Activated CD8-positive, alpha-beta T cell treated with anti-CD3 and anti-CD28 coated beads for 36 hours (primary cell): ENCODE measurements at regions not wholly inside any gene's neighbourhood (a gene's known extent, or its start where the extent isn't known, plus 50 kb on each side); places are given as distances from the start of the nearest gene placed in this dataset.

Experiments used
- ATAC-seq: fragments of 200-7000 bp; cut with Tn5 transposase; one replicate; pipeline ENCODE4 v1.10.0; 2021; ENCODE audit warnings: mild to moderate bottlenecking, moderate library complexity
- CTCF ChIA-PET: fragments of 350-600 bp; sonication (Branson Sonifier 250); formaldehyde crosslinking; loops from one replicate; lab custom pipeline; 2021; ENCODE audit warnings: antibody characterized with exemption; lab: Charles Lee
- POLR2A ChIA-PET: fragments of 350-600 bp; sonication (Branson Sonifier 250); formaldehyde crosslinking; loops from one replicate; lab custom pipeline; 2021; ENCODE audit warnings: antibody characterized with exemption; lab: Charles Lee
- DNase-seq: peaks from one replicate; pipeline ENCODE4 v3.0.0-alpha.2; 2020
- H3K27ac Mint-ChIP-seq: one replicate; pipeline ENCODE4 v1.8.0; 2021; ENCODE audit warnings: mild to moderate bottlenecking, mixed read lengths
- H3K27me3 Mint-ChIP-seq: one replicate; pipeline ENCODE4 v1.8.0; 2021; ENCODE audit warnings: mixed read lengths
- H3K36me3 Mint-ChIP-seq: one replicate; pipeline ENCODE4 v1.8.0; 2021; ENCODE audit warnings: low read depth, mixed read lengths
- H3K4me1 Mint-ChIP-seq: one replicate; pipeline ENCODE4 v1.8.0; 2021; ENCODE audit warnings: low read depth, mixed read lengths
- H3K4me3 Mint-ChIP-seq: one replicate; pipeline ENCODE4 v1.8.0; 2021; ENCODE audit warnings: mild to moderate bottlenecking, moderate library complexity, mixed read lengths
- H3K9me3 Mint-ChIP-seq: one replicate; pipeline ENCODE4 v1.8.0; 2021; ENCODE audit warnings: mixed read lengths
- intact Hi-C: fragments of 100-400 bp; cut with micrococcal nuclease; formaldehyde crosslinking; loops from one replicate; pipeline ENCODE4 v1.10.0; 2022
- TF ChIP-seq, protein P1 (sequence below): fragments of 200-600 bp; IDR thresholded peaks from one replicate; pipeline ENCODE4 v1.8.0; 2022; ENCODE audit warnings: antibody characterized with exemption, mild to moderate bottlenecking

DNA sequence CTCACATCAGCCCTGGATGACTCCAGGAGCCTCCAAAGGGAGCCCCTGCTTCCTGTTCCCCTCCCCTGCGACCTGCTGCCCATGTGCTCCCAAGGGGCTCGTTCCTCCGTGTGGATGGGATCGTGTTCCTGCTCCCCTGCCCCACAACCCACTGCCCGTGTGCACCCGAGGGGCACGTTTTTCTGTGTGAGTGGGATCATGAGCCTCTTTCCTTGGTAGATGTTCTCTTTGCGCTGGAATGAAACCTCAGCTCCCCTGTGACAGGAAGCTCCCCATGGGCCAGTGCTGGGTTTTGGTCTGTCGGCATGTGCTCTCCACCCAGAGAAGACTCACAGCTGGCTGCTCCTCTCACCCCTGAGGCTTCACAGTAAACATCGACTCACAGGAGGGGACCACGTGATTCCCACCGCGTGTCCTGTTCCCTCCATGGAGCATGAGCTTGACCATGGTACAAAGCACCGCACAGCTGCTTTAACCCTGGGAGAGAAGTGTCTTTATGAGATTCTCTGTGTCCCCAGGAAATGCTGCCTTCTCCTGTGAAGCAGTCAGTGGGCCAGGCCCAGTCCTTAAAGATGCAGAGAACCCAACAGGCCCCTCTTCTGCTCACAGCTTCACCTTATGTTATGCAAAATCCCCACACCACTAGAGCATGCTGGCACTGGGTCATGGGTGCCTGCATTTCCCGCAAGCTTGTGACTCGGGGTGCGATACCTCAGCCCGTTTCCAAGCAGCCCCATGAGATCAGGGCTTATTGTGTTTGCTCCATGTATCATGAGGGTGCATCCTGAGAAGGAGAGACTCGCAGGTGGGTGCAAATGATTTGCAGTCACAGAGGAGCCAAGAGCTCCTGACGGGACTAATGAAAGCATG, 215.1 kb downstream of the ERMARD start:
- no peak for ATAC-seq
- Mint-ChIP-seq H3K9me3 (no peaks in the 10 kb centered on the region), H3K27ac (no peak overlapping the region), H3K27me3 (no peaks in the 10 kb centered on the region), H3K4me1 (peaks cover 4% of the 10 kb centered on the region), H3K4me3 (no peak overlapping the region), H3K36me3 (no peaks in the 10 kb centered on the region)
- TF ChIP-seq, protein P1, sequence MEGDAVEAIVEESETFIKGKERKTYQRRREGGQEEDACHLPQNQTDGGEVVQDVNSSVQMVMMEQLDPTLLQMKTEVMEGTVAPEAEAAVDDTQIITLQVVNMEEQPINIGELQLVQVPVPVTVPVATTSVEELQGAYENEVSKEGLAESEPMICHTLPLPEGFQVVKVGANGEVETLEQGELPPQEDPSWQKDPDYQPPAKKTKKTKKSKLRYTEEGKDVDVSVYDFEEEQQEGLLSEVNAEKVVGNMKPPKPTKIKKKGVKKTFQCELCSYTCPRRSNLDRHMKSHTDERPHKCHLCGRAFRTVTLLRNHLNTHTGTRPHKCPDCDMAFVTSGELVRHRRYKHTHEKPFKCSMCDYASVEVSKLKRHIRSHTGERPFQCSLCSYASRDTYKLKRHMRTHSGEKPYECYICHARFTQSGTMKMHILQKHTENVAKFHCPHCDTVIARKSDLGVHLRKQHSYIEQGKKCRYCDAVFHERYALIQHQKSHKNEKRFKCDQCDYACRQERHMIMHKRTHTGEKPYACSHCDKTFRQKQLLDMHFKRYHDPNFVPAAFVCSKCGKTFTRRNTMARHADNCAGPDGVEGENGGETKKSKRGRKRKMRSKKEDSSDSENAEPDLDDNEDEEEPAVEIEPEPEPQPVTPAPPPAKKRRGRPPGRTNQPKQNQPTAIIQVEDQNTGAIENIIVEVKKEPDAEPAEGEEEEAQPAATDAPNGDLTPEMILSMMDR = no peak
- DNase-seq = no peak
- CTCF ChIA-PET = interaction anchor here (5.7 kb wide), 1 partner anchor 16 kb away, joined by 24 read pairs; no protein-coding TSS in a partner anchor
- intact Hi-C loops = no loop called here
- POLR2A ChIA-PET = interaction anchor here (0.8 kb wide), 1 partner anchor 11 kb away, joined by 3 read pairs; no protein-coding TSS in a partner anchor

DNA sequence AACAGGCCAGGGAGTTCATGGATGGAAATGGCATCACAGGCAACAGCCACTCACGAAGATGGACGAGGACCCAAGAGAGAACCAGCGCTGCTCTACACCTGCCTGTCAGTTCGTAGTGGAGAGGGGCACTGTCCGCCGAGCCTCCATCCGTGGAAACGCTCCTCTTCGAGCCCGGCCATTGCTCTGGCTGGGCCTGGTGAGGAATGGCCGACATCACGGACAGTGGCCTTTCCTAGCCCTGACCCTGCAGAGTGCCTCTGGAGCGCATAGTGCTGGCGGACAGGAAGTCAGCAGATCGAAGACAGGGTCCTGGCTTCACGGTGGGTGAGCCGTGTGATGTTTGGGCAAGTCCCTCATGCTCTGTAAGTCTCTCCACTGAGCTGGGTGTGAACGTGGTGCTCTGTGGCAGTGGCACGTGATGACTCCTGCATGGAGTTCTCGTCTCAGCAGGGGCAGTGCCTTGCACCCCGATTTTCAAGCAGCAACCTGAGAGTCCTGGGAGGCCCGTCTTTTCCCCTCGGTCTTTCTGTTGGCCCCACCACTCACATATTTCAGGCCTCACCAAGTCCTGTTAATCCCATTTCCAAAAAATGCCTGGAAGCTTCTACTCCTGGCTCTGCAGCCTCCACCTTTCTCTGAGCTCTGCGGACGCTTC, 214.4 kb downstream of the ERMARD start:
- CTCF ChIA-PET = interaction anchor here (5.7 kb wide), 1 partner anchor 16 kb away, joined by 24 read pairs; no protein-coding TSS in a partner anchor
- intact Hi-C loops = no loop called here
- H3K4me3 Mint-ChIP-seq = no peak overlapping the region
- peaks cover 2% of the 10 kb centered on the region for H3K27me3 Mint-ChIP-seq
- no peaks in the 10 kb centered on the region for H3K9me3 Mint-ChIP-seq
- peaks cover 7% of the 10 kb centered on the region for H3K4me1 Mint-ChIP-seq
- H3K27ac Mint-ChIP-seq = no peak overlapping the region
- ATAC-seq = no peak
- no peak for DNase-seq
- TF ChIP-seq, protein P1 = no peak
- POLR2A ChIA-PET = no interaction called here
- no peaks in the 10 kb centered on the region for H3K36me3 Mint-ChIP-seq

DNA sequence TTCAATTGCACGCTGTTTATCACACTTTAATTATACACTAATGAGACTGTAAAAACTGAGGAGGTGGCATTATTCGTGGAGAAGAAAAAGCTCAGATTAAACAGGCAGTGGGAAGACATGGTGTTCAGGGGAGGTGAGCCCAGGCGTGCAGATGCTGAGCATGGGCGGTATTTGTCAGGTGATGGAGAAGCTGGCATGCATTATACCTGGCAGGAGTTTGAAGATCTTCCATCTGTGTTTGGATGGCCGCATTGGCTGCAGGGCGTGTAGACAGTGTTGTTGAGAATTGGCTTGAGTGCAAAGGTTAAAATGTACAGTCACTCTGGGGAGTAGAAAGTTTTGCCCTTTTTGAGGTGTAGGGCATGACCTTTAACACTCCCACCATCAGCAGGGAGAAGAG, 213.8 kb downstream of the ERMARD start:
- DNase-seq (no peak), ATAC-seq (no peak)
- no peaks in the 10 kb centered on the region for H3K9me3 Mint-ChIP-seq
- no peaks in the 10 kb centered on the region for H3K36me3 Mint-ChIP-seq
- peaks cover 2% of the 10 kb centered on the region for H3K27me3 Mint-ChIP-seq
- no peak overlapping the region for H3K27ac Mint-ChIP-seq
- H3K4me3 Mint-ChIP-seq = no peak overlapping the region
- TF ChIP-seq, protein P1 = no peak
- H3K4me1 Mint-ChIP-seq = peaks cover 7% of the 10 kb centered on the region
- intact Hi-C loops = no loop called here
- ChIA-PET POLR2A (interaction anchor here (0.9 kb wide), 1 partner anchor 182 kb away, joined by 3 read pairs; no protein-coding TSS in a partner anchor), CTCF (interaction anchor here (1.3 to 5.7 kb wide), 3 partner anchors 15 to 133 kb away, joined by 3 to 24 read pairs (median 5); no protein-coding TSS in a partner anchor)

DNA sequence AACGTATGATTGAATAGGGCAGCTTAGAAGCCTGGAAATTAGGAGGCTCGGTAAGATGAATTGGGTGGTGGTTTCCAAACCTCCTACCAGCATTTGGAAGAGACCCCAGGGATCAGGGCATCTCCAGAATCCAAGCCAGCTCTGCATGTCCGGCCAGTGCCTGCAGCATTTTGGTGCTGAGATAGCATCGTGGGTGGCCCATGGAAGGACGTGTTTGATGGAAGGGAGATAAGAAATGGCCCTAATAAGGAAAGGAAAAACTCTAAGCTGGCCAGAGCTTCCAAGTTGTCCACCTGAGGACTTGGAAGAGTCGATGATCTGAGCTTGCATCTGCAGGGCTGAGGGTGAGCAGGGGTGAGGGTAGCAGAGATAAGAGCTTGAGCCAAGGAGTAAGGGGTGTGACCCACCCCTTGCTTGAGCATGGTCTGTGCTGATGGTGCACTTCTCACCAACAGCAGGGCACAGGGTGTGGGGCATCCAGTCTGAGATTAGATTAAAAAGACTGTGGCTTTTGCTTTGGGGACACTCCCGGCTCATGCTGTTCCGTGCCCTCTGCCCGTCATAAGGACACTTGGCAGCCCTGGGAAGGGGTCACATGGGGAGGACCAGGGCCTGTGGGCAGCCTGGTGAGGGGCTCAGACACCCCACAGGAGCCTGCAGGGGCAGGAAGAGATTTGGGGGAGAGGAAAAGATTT, 213.2 kb downstream of the ERMARD start:
- ATAC-seq = no peak

More for the DNA sequence above, 213.2 kb downstream of the ERMARD start:
- peaks cover 9% of the 10 kb centered on the region for H3K4me1 Mint-ChIP-seq
- H3K27me3 Mint-ChIP-seq = peaks cover 2% of the 10 kb centered on the region
- TF ChIP-seq, protein P1 = no peak
- no peak overlapping the region for H3K4me3 Mint-ChIP-seq
- CTCF ChIA-PET = interaction anchor here (1.3 to 5.7 kb wide), 3 partner anchors 14 to 133 kb away, joined by 3 to 24 read pairs (median 5); no protein-coding TSS in a partner anchor
- intact Hi-C loops = no loop called here
- no peak for DNase-seq
- H3K27ac Mint-ChIP-seq = no peak overlapping the region
- H3K9me3 Mint-ChIP-seq = no peaks in the 10 kb centered on the region
- H3K36me3 Mint-ChIP-seq = no peaks in the 10 kb centered on the region
- POLR2A ChIA-PET = interaction anchor here (0.9 kb wide), 1 partner anchor 183 kb away, joined by 3 read pairs; no protein-coding TSS in a partner anchor
